PC-3 (cell line): ENCODE measurements at regions not wholly inside any gene's neighbourhood (a gene's known extent, or its start where the extent isn't known, plus 50 kb on each side); places are given as distances from the start of the nearest gene placed in this dataset.

Experiments
- EZH2 ChIP-seq: fragments of 300-600 bp; sonication (generic); IDR thresholded peaks from one replicate; pipeline ENCODE4 v1.6.1; 2017; ENCODE audit warnings: antibody characterized with exemption, mild to moderate bottlenecking, low read length; ENCODE audit not compliant: unreplicated experiment
- TF ChIP-seq, protein P1 (sequence below): fragments of 300-600 bp; sonication (generic); conservative IDR thresholded peaks from 2 replicates; pipeline ENCODE4 v1.5.1; 2017; ENCODE audit warnings: antibody characterized with exemption, low read depth, mild to moderate bottlenecking, low read length

DNA sequence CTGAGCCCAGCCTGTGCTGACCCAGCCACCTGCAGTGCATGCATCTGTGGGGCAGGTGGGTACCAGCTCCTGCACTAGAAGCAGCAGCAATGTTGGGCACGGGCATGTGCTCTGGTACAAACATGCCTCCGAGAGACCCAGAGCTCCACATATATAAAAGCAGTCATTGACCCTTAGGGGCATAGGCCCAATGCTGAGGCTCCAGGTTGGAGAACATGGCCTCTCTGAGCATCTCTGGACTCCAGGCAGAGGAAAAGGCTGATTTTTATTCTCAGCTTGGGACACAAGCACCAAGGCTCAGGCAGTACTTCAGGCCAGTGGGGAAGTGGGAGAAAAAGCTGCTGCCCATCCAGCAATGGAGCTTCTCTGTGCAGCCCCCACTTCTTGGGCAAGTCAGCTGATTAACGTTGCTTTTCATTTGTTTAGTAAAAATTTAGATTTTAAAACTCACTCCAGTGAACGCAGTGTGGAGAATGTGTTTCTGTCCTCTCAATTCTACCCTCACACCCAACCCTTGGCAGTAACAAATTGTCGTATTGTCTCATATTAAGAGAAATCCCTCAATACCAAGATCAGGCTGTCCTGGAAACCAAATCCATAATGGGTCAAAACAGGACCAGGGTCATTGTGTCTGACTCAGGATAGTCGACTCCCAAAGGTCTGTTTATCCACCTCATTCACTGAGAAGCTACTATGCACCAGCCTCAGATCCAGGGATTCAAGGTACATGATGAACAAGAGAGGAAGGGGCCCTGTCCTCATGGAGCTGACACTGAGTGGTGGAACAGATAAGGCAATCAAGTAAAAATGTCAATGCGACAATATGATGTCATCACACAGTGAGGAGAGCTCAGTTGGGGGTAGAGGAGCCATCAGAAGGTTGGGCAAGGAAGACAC, 50.6 kb upstream of the TOP3B start:
- TF ChIP-seq, protein P1, sequence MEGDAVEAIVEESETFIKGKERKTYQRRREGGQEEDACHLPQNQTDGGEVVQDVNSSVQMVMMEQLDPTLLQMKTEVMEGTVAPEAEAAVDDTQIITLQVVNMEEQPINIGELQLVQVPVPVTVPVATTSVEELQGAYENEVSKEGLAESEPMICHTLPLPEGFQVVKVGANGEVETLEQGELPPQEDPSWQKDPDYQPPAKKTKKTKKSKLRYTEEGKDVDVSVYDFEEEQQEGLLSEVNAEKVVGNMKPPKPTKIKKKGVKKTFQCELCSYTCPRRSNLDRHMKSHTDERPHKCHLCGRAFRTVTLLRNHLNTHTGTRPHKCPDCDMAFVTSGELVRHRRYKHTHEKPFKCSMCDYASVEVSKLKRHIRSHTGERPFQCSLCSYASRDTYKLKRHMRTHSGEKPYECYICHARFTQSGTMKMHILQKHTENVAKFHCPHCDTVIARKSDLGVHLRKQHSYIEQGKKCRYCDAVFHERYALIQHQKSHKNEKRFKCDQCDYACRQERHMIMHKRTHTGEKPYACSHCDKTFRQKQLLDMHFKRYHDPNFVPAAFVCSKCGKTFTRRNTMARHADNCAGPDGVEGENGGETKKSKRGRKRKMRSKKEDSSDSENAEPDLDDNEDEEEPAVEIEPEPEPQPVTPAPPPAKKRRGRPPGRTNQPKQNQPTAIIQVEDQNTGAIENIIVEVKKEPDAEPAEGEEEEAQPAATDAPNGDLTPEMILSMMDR = no peak
- TF ChIP-seq EZH2 = no peak
